ENCODE measurements at regions not wholly inside any gene's neighbourhood (a gene's known extent, or its start where the extent isn't known, plus 50 kb on each side); places are given as distances from the start of the nearest gene placed in this dataset.

GRCh38 chr2:153420394-153420793, 58.2 kb downstream of the RPRM start:
- Histone ChIP-seq H3K27ac (ENCODE audit: low read depth in 1 of 2, low read length in 2 of 2) (no peak overlapping the region), H3K4me1 (ENCODE audit: control insufficient read depth in 4 of 4, insufficient read depth in 4 of 4, low read length in 3 of 4) (no peaks in the 10 kb centered on the region), H3K27me3 (ENCODE audit: control insufficient read depth in 4 of 4, insufficient read depth in 4 of 4, low read length in 3 of 4) (no peaks in the 10 kb centered on the region), H3K36me3 (ENCODE audit: control insufficient read depth in 4 of 4, insufficient read depth in 3 of 4, low read depth in 1 of 4, low read length in 3 of 4) (no peaks in the 10 kb centered on the region), H3K9ac (ENCODE audit: low read depth in 1 of 2, low read length in 2 of 2) (no peak overlapping the region), H3K9me3 (ENCODE audit: control insufficient read depth in 4 of 4, low read length in 3 of 4) (no peaks in the 10 kb centered on the region), H3K4me3 (ENCODE audit: low read depth in 1 of 3, low read length in 3 of 3) (no peak overlapping the region)
- TF ChIP-seq MAX (IDR thresholded peaks at IDR 0.05) (no peak), FOXA1 (IDR thresholded peaks at IDR 0.05) (no peak), TAF1 (conservative IDR thresholded peaks at IDR 0.05) (no peak), YY1 (IDR thresholded peaks at IDR 0.05) (no peak), REST (IDR thresholded peaks at IDR 0.05) (no peak), RAD21 (IDR thresholded peaks at IDR 0.05) (no peak), ZBTB33 (IDR thresholded peaks at IDR 0.05) (no peak), JUND (IDR thresholded peaks at IDR 0.05) (no peak)
- no peak for DNase-seq (ENCODE audit: low spot score)
- 89% methylated on average over 1 of the region's 1 CpG for WGBS

DNA sequence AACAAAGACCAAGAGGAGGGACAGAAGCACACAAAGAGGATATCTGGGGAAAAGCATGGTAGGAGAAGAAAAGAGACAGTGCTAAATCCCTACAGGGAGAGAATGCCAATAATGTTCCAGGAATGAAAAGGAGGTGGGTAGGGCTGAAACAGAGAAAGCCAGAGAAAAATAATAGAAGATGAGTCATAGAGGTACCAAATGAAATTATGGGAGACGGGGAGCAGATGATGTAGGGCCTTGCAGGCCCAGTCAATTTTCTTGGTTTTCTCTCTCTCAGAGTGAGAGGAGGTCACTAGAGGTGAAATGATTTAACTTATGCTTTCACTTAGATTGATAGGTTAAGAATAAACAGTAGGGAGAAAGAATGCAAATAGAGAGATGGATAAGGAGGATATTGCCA, 61.5 kb downstream of the RPRM start:
- 82% methylated on average over 1 of the region's 1 CpG for WGBS

More for the DNA sequence above, 61.5 kb downstream of the RPRM start:
- Histone ChIP-seq H3K4me1 (ENCODE audit: control insufficient read depth in 4 of 4, insufficient read depth in 4 of 4, low read length in 3 of 4) (no peaks in the 10 kb centered on the region), H3K9ac (ENCODE audit: low read depth in 1 of 2, low read length in 2 of 2) (no peak overlapping the region), H3K27me3 (ENCODE audit: control insufficient read depth in 4 of 4, insufficient read depth in 4 of 4, low read length in 3 of 4) (no peaks in the 10 kb centered on the region), H3K4me3 (ENCODE audit: low read depth in 1 of 3, low read length in 3 of 3) (no peak overlapping the region), H3K27ac (ENCODE audit: low read depth in 1 of 2, low read length in 2 of 2) (no peak overlapping the region), H3K36me3 (ENCODE audit: control insufficient read depth in 4 of 4, insufficient read depth in 3 of 4, low read depth in 1 of 4, low read length in 3 of 4) (no peaks in the 10 kb centered on the region), H3K9me3 (ENCODE audit: control insufficient read depth in 4 of 4, low read length in 3 of 4) (no peaks in the 10 kb centered on the region)
- no peak for DNase-seq (ENCODE audit: low spot score)
- TF ChIP-seq REST (IDR thresholded peaks at IDR 0.05), result no peak
- no peak for TF ChIP-seq JUND (IDR thresholded peaks at IDR 0.05)
- no peak for TF ChIP-seq TAF1 (conservative IDR thresholded peaks at IDR 0.05)
- TF ChIP-seq, protein P1, sequence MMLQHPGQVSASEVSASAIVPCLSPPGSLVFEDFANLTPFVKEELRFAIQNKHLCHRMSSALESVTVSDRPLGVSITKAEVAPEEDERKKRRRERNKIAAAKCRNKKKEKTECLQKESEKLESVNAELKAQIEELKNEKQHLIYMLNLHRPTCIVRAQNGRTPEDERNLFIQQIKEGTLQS (IDR thresholded peaks at IDR 0.05), result no peak
- no peak for TF ChIP-seq GABPA (IDR thresholded peaks at IDR 0.05 in 1 of 2, conservative IDR thresholded peaks at IDR 0.05 in 1 of 2)
- TF ChIP-seq RXRA (IDR thresholded peaks at IDR 0.05), result no peak
- TF ChIP-seq YY1 (IDR thresholded peaks at IDR 0.05), result no peak
- no peak for TF ChIP-seq SP1 (IDR thresholded peaks at IDR 0.05)
- TF ChIP-seq, protein P2, sequence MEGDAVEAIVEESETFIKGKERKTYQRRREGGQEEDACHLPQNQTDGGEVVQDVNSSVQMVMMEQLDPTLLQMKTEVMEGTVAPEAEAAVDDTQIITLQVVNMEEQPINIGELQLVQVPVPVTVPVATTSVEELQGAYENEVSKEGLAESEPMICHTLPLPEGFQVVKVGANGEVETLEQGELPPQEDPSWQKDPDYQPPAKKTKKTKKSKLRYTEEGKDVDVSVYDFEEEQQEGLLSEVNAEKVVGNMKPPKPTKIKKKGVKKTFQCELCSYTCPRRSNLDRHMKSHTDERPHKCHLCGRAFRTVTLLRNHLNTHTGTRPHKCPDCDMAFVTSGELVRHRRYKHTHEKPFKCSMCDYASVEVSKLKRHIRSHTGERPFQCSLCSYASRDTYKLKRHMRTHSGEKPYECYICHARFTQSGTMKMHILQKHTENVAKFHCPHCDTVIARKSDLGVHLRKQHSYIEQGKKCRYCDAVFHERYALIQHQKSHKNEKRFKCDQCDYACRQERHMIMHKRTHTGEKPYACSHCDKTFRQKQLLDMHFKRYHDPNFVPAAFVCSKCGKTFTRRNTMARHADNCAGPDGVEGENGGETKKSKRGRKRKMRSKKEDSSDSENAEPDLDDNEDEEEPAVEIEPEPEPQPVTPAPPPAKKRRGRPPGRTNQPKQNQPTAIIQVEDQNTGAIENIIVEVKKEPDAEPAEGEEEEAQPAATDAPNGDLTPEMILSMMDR (IDR thresholded peaks at IDR 0.05; ENCODE audit: low read depth, low read length, missing input control), result no peak
- no peak for TF ChIP-seq HNF4G (IDR thresholded peaks at IDR 0.05)
- no peak for TF ChIP-seq FOXA1 (IDR thresholded peaks at IDR 0.05)
- TF ChIP-seq FOXA2 (IDR thresholded peaks at IDR 0.05), result no peak
- TF ChIP-seq ZBTB33 (IDR thresholded peaks at IDR 0.05), result no peak
- no peak for TF ChIP-seq NR2F2 (IDR thresholded peaks at IDR 0.05)
- no peak for TF ChIP-seq MAX (IDR thresholded peaks at IDR 0.05)
- TF ChIP-seq HNF4A (conservative IDR thresholded peaks at IDR 0.05), result no peak
- TF ChIP-seq RAD21 (IDR thresholded peaks at IDR 0.05), result no peak
- no peak for TF ChIP-seq EGR1 (IDR thresholded peaks at IDR 0.05; ENCODE audit: low read depth in 2 of 2)

Measured in liver (tissue), 8 donors.